ENCODE measurements at regions not wholly inside any gene's neighbourhood (a gene's known extent, or its start where the extent isn't known, plus 50 kb on each side); places are given as distances from the start of the nearest gene placed in this dataset.

DNA sequence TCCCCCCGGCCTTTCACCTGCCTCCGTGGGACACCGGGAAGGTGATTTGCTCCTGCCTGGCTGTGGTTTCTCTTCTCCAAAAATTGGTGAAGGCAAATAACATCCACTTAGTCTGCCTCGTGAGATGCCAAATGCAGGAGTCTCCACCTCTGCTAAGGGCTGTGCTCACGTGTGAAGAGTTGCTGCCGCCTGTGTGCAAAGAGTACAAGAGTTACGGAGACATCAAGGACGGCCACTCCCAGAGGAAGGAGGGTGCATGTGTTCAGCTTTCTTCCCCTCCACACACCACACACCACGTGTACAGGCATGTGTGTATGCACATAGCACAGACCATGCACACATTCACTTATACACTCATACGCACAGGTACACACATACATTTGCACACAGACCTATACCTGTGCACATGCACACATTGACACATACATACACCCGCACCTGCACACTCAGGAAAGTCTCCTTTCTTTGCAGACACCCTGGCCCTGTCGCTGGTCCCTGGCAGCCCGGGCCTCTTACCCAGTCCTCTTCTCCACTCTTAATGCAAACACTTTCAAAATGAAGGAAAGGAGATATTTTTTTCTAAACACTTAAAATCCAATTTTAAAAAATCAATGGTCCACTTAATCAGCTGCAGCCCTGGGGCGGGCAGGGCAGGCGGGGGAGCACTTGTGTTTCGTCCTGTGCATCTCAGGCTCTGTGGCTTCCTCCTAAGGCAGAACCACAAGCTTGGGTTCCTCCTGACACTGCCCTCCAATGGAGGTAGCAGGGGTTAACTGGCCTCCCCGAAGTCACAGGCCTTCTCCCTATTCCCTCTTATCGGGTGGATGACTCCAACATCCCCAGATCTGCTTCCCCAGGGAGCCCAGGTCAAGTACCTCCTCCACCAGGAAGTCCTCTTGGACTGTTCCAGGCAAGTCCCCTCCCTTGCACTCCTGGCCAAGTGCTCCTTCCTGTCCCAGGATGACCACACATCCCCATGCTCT, 103.0 kb downstream of the CPZ start:
- TF ChIP-seq FOXK2 (IDR thresholded peaks at IDR 0.05) (no peak), ELF4 (IDR thresholded peaks at IDR 0.05) (no peak), BHLHE40 (IDR thresholded peaks at IDR 0.05; ENCODE audit: borderline replicate concordance) (no peak), SUZ12 (IDR thresholded peaks at IDR 0.05) (no peak), FOXM1 (IDR thresholded peaks at IDR 0.05; ENCODE audit: borderline replicate concordance) (no peak), LEF1 (IDR thresholded peaks at IDR 0.05; ENCODE audit: borderline replicate concordance) (no peak), L3MBTL2 (conservative IDR thresholded peaks at IDR 0.05) (no peak), FOXA1 (IDR thresholded peaks at IDR 0.05) (no peak), TARDBP (IDR thresholded peaks at IDR 0.05) (no peak), NFRKB (IDR thresholded peaks at IDR 0.05) (no peak), SP1 (IDR thresholded peaks at IDR 0.05) (no peak)
- TF ChIP-seq, protein P1, sequence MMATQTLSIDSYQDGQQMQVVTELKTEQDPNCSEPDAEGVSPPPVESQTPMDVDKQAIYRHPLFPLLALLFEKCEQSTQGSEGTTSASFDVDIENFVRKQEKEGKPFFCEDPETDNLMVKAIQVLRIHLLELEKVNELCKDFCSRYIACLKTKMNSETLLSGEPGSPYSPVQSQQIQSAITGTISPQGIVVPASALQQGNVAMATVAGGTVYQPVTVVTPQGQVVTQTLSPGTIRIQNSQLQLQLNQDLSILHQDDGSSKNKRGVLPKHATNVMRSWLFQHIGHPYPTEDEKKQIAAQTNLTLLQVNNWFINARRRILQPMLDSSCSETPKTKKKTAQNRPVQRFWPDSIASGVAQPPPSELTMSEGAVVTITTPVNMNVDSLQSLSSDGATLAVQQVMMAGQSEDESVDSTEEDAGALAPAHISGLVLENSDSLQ (IDR thresholded peaks at IDR 0.05), result no peak
